ENCODE measurements at regions not wholly inside any gene's neighbourhood (a gene's known extent, or its start where the extent isn't known, plus 50 kb on each side); places are given as distances from the start of the nearest gene placed in this dataset.

DNA sequence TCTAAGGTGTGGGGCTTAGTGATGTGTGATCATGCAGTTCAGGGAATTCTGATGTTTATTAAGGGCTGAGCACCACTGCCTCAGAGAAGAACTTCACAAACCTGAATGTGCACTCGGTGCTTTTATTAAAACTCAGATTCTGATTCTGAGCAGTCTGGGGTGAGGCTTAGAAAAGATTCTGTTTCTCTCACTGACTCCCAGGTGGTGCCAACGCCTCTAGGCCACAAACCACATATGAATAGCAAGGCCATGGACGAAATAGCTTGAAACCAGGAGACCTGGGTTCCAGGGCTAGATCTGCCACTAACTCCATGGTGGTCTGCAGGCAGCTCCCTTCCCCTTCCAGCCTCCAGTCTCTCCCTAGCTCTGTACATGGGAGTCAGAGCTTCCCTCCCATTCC, 169.1 kb downstream of the HS3ST3B1 start:
- H3K9me2 ChIP-seq (replicated peaks; ENCODE audit: insufficient read depth): no peaks in the 10 kb centered on the region
- H3K9me3 ChIP-seq (ENCODE audit: low read depth): no peaks in the 10 kb centered on the region
- H3K4me3 ChIP-seq: no peak overlapping the region
- no peak for DNase-seq (ENCODE audit: low spot score)
- H4K20me1 ChIP-seq (ENCODE audit: insufficient read depth, poor library complexity, severe bottlenecking): no peaks in the 10 kb centered on the region
- WGBS (ENCODE audit: low lambda C conversion rate, missing lambda C conversion rate): 95% methylated on average over 3 of the region's 3 CpGs
- H3K36me3 ChIP-seq (replicated peaks; ENCODE audit: insufficient read depth, low read depth): no peaks in the 10 kb centered on the region
- no peak overlapping the region for H3K27ac ChIP-seq
- H3K27me3 ChIP-seq: no peaks in the 10 kb centered on the region
- TF ChIP-seq EZH2 (IDR thresholded peaks at IDR 0.05; ENCODE audit: borderline replicate concordance) (no peak), EZH2phosphoT487 (IDR thresholded peaks at IDR 0.05; ENCODE audit: low read depth, severe bottlenecking, unreplicated experiment) (no peak)
- TF ChIP-seq, protein P1, sequence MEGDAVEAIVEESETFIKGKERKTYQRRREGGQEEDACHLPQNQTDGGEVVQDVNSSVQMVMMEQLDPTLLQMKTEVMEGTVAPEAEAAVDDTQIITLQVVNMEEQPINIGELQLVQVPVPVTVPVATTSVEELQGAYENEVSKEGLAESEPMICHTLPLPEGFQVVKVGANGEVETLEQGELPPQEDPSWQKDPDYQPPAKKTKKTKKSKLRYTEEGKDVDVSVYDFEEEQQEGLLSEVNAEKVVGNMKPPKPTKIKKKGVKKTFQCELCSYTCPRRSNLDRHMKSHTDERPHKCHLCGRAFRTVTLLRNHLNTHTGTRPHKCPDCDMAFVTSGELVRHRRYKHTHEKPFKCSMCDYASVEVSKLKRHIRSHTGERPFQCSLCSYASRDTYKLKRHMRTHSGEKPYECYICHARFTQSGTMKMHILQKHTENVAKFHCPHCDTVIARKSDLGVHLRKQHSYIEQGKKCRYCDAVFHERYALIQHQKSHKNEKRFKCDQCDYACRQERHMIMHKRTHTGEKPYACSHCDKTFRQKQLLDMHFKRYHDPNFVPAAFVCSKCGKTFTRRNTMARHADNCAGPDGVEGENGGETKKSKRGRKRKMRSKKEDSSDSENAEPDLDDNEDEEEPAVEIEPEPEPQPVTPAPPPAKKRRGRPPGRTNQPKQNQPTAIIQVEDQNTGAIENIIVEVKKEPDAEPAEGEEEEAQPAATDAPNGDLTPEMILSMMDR (IDR thresholded peaks at IDR 0.05; ENCODE audit: poor library complexity): no peak
- H3K4me2 ChIP-seq: no peak overlapping the region
- H2AFZ ChIP-seq: no peak overlapping the region
- peaks cover 10% of the 10 kb centered on the region for H3K4me1 ChIP-seq (ENCODE audit: insufficient read depth)
- no peaks in the 10 kb centered on the region for H3K79me2 ChIP-seq

DNA sequence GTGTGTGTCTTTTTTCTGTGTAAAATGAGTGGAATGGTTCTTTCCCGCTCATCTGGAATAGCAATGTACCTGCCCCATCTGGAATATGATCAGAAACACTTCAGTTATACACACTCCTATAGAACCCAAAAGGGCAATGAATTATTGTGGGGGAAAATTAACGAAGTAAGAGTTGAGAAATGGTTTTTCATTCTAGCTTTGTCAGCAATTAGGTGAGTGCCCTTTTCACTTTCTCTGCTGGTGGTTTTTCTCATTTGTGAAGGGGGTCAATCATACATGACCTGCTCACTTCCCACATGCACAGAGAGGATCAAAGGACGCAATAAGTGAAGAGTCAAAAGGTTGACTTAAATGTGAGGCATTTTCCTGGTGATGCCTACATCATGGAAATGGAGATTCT, 168.0 kb downstream of the HS3ST3B1 start:
- no peak overlapping the region for H3K4me2 ChIP-seq
- no peaks in the 10 kb centered on the region for H3K36me3 ChIP-seq (replicated peaks; ENCODE audit: insufficient read depth, low read depth)
- TF ChIP-seq EZH2 (IDR thresholded peaks at IDR 0.05; ENCODE audit: borderline replicate concordance): no peak
- no peak for TF ChIP-seq EZH2phosphoT487 (IDR thresholded peaks at IDR 0.05; ENCODE audit: low read depth, severe bottlenecking, unreplicated experiment)
- TF ChIP-seq, protein P1 (IDR thresholded peaks at IDR 0.05; ENCODE audit: poor library complexity): no peak
- DNase-seq (ENCODE audit: low spot score): no peak
- H3K27ac ChIP-seq: no peak overlapping the region
- no peaks in the 10 kb centered on the region for H3K79me2 ChIP-seq
- H2AFZ ChIP-seq: no peak overlapping the region
- H4K20me1 ChIP-seq (ENCODE audit: insufficient read depth, poor library complexity, severe bottlenecking): no peaks in the 10 kb centered on the region
- H3K27me3 ChIP-seq: no peaks in the 10 kb centered on the region
- peaks cover 10% of the 10 kb centered on the region for H3K4me1 ChIP-seq (ENCODE audit: insufficient read depth)
- 88% methylated on average over 3 of the region's 3 CpGs for WGBS (ENCODE audit: low lambda C conversion rate, missing lambda C conversion rate)
- H3K4me3 ChIP-seq: no peak overlapping the region
- no peaks in the 10 kb centered on the region for H3K9me2 ChIP-seq (replicated peaks; ENCODE audit: insufficient read depth)
- no peaks in the 10 kb centered on the region for H3K9me3 ChIP-seq (ENCODE audit: low read depth)

DNA sequence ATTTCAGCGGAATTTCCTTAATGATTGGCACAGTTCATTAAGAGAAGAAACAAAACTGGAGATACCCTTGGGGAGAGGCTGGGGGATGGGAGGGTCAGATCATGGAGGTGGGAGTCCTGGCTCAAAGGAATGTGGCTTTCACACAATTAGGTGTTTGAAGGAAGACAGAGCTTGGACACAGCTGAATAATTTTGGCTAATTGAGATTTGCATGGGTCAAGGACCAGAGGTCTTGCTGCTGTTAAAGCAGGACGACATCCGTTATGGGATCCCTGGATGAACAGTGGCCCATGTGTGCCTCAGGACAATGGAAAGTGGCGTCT, 160.3 kb downstream of the HS3ST3B1 start:
- Histone ChIP-seq H3K4me2 (no peak overlapping the region), H3K79me2 (no peaks in the 10 kb centered on the region), H3K9me2 (replicated peaks; ENCODE audit: insufficient read depth) (no peaks in the 10 kb centered on the region), H3K36me3 (replicated peaks; ENCODE audit: insufficient read depth, low read depth) (no peaks in the 10 kb centered on the region), H3K4me3 (no peak overlapping the region), H3K4me1 (ENCODE audit: insufficient read depth) (no peaks in the 10 kb centered on the region), H3K27ac (no peak overlapping the region), H3K9me3 (ENCODE audit: low read depth) (no peaks in the 10 kb centered on the region), H2AFZ (no peak overlapping the region), H4K20me1 (ENCODE audit: insufficient read depth, poor library complexity, severe bottlenecking) (no peaks in the 10 kb centered on the region), H3K27me3 (no peaks in the 10 kb centered on the region)
- no peak for DNase-seq (ENCODE audit: low spot score)
- TF ChIP-seq, protein P1 (IDR thresholded peaks at IDR 0.05; ENCODE audit: poor library complexity): no peak
- TF ChIP-seq EZH2phosphoT487 (IDR thresholded peaks at IDR 0.05; ENCODE audit: low read depth, severe bottlenecking, unreplicated experiment): no peak
- no peak for TF ChIP-seq EZH2 (IDR thresholded peaks at IDR 0.05; ENCODE audit: borderline replicate concordance)
- WGBS (ENCODE audit: low lambda C conversion rate, missing lambda C conversion rate): 90% methylated on average over 4 of the region's 4 CpGs

All from hepatocyte (in vitro differentiated cells).